H9 (cell line): ENCODE measurements at regions not wholly inside any gene's neighbourhood (a gene's known extent, or its start where the extent isn't known, plus 50 kb on each side); places are given as distances from the start of the nearest gene placed in this dataset.

ENCODE experiments used
- DNase-seq: peaks from one replicate; pipeline ENCODE4 v3.0.0-alpha.2; 2017
- H2AFZ ChIP-seq: one replicate; pipeline ENCODE4 v1.6.1; 2013; ENCODE audit warnings: mild to moderate bottlenecking, low read length, control low read depth, moderate library complexity
- H2AK5ac ChIP-seq: 2 replicates; pipeline ENCODE4 v1.6.1; 2013; ENCODE audit warnings: low read length, control low read depth, mixed read lengths; ENCODE audit not compliant: insufficient read length
- H2BK120ac ChIP-seq: one replicate; pipeline ENCODE4 v1.6.1; 2013; ENCODE audit warnings: low read depth, mild to moderate bottlenecking, low read length, control low read depth, inconsistent platforms; ENCODE audit not compliant: poor library complexity, severe bottlenecking
- H2BK12ac ChIP-seq: 2 replicates; pipeline ENCODE4 v1.6.1; 2013; ENCODE audit warnings: low read length, control low read depth, mixed read lengths, low read depth; ENCODE audit not compliant: insufficient read length
- H2BK15ac ChIP-seq: 2 replicates; pipeline ENCODE4 v1.6.1; 2013; ENCODE audit warnings: low read depth, low read length, control low read depth
- H2BK20ac ChIP-seq: one replicate; pipeline ENCODE4 v1.6.1; 2013; ENCODE audit warnings: low read depth, mild to moderate bottlenecking, low read length, control low read depth, inconsistent platforms; ENCODE audit not compliant: poor library complexity, severe bottlenecking
- H2BK5ac ChIP-seq: 2 replicates; pipeline ENCODE4 v1.6.1; 2013; ENCODE audit warnings: low read length, control low read depth, mixed read lengths; ENCODE audit not compliant: insufficient read length
- H3K14ac ChIP-seq: 2 replicates; pipeline ENCODE4 v1.6.1; 2013; ENCODE audit warnings: low read length, control low read depth; ENCODE audit not compliant: insufficient read depth
- H3K18ac ChIP-seq: 2 replicates; pipeline ENCODE4 v1.6.1; 2013; ENCODE audit warnings: low read depth, mild to moderate bottlenecking, mixed read lengths, low read length, control low read depth; ENCODE audit not compliant: insufficient read length
- H3K23ac ChIP-seq: 2 replicates; pipeline ENCODE4 v1.6.1; 2013; ENCODE audit warnings: low read length, control low read depth, mixed read lengths, low read depth; ENCODE audit not compliant: insufficient read length
- H3K23me2 ChIP-seq: 2 replicates; pipeline ENCODE4 v1.6.1; 2013; ENCODE audit warnings: low read depth, mild to moderate bottlenecking, mixed read lengths, low read length, control low read depth; ENCODE audit not compliant: insufficient read length, poor library complexity, severe bottlenecking
- H3K27ac ChIP-seq: 2 replicates; pipeline ENCODE4 v1.5.1; 2013; ENCODE audit warnings: low read length, control low read depth, mixed read lengths, low read depth; ENCODE audit not compliant: insufficient read length
- H3K27me3 ChIP-seq: 2 replicates; pipeline ENCODE4 v1.6.1; 2013; ENCODE audit warnings: low read length, control low read depth, inconsistent platforms; ENCODE audit not compliant: insufficient read depth
- H3K4ac ChIP-seq: 2 replicates; pipeline ENCODE4 v1.6.1; 2013; ENCODE audit warnings: low read depth, mild to moderate bottlenecking, control low read depth, inconsistent platforms, low read length, moderate library complexity
- H3K4me1 ChIP-seq: 2 replicates; pipeline ENCODE4 v1.6.1; 2013; ENCODE audit warnings: low read length, control low read depth, inconsistent platforms; ENCODE audit not compliant: insufficient read depth
- H3K4me2 ChIP-seq: 2 replicates; pipeline ENCODE4 v1.6.1; 2013; ENCODE audit warnings: low read length, control low read depth, mixed read lengths; ENCODE audit not compliant: insufficient read length, insufficient read depth
- H3K56ac ChIP-seq: 2 replicates; pipeline ENCODE4 v1.6.1; 2013; ENCODE audit warnings: low read depth, mild to moderate bottlenecking, mixed read lengths, low read length, control low read depth; ENCODE audit not compliant: insufficient read length
- H3K79me1 ChIP-seq: 2 replicates; pipeline ENCODE4 v1.6.1; 2013; ENCODE audit warnings: low read depth, mild to moderate bottlenecking, moderate library complexity, low read length, control low read depth, inconsistent platforms; ENCODE audit not compliant: insufficient read depth, poor library complexity, severe bottlenecking
- H3K79me2 ChIP-seq: 2 replicates; pipeline ENCODE4 v1.6.1; 2013; ENCODE audit warnings: low read length, control low read depth, inconsistent platforms; ENCODE audit not compliant: insufficient read depth
- H3K9ac ChIP-seq: 2 replicates; pipeline ENCODE4 v1.6.1; 2013; ENCODE audit warnings: low read length, control low read depth, mixed read lengths; ENCODE audit not compliant: insufficient read length; ENCODE audit errors: extremely low read depth
- H3K9me3 ChIP-seq: one replicate; pipeline ENCODE4 v1.6.1; 2013; ENCODE audit warnings: low read depth, low read length, inconsistent platforms; ENCODE audit not compliant: control insufficient read depth
- H3T11ph ChIP-seq: one replicate; pipeline ENCODE4 v1.6.1; 2013; ENCODE audit warnings: mild to moderate bottlenecking, low read length, control low read depth, inconsistent platforms
- H4K20me1 ChIP-seq: one replicate; pipeline ENCODE4 v1.6.1; 2013; ENCODE audit not compliant: control insufficient read depth, insufficient read length, insufficient read depth
- H4K5ac ChIP-seq: 2 replicates; pipeline ENCODE4 v1.6.1; 2013; ENCODE audit warnings: low read depth, mild to moderate bottlenecking, mixed read lengths, low read length, control low read depth; ENCODE audit not compliant: insufficient read length
- H4K8ac ChIP-seq: replicated peaks from 2 replicates; pipeline ENCODE4 v1.6.1; 2013; ENCODE audit warnings: low read length, control low read depth, mixed read lengths, low read depth; ENCODE audit not compliant: insufficient read length
- H4K91ac ChIP-seq: 2 replicates; pipeline ENCODE4 v1.6.1; 2013; ENCODE audit warnings: low read depth, mild to moderate bottlenecking, moderate library complexity, mixed read lengths, low read length, control low read depth; ENCODE audit not compliant: insufficient read length
- H3K27ac Mint-ChIP-seq, 3 experiments: 2 replicates in 2 of 3; 3 replicates in 1 of 3; pipeline ENCODE4 v1.8.0; 2020 to 2021; ENCODE audit warnings: mixed read lengths in 3 of 3, mild to moderate bottlenecking in 1 of 3, moderate library complexity in 1 of 3
- H3K27me3 Mint-ChIP-seq: 2 replicates; pipeline ENCODE4 v1.8.0; 2021; ENCODE audit warnings: low read depth, mild to moderate bottlenecking, moderate library complexity, mixed read lengths
- H3K36me3 Mint-ChIP-seq, 3 experiments: 2 replicates in 2 of 3; 3 replicates in 1 of 3; pipeline ENCODE4 v1.8.0; 2020 to 2021; ENCODE audit warnings: low read depth in 3 of 3, mixed read lengths in 3 of 3; ENCODE audit not compliant: insufficient read depth in 1 of 3
- H3K4me1 Mint-ChIP-seq, 2 experiments: 2 replicates each; pipeline ENCODE4 v1.8.0; 2020; ENCODE audit warnings: mixed read lengths in 2 of 2
- H3K4me3 Mint-ChIP-seq, 2 experiments: 2 replicates in 1 of 2; 3 replicates in 1 of 2; pipeline ENCODE4 v1.8.0; 2020 to 2021; ENCODE audit warnings: mild to moderate bottlenecking in 2 of 2, mixed read lengths in 2 of 2, moderate library complexity in 1 of 2
- H3K9me3 Mint-ChIP-seq, 2 experiments: 2 replicates in 1 of 2; 3 replicates in 1 of 2; pipeline ENCODE4 v1.8.0; 2020; ENCODE audit warnings: mild to moderate bottlenecking in 2 of 2, mixed read lengths in 2 of 2, moderate library complexity in 1 of 2
- WGBS: extraction: QIAGEN DNeasy Blood & Tissue Kit; methylation state at CpG from one replicate; pipeline ENCODE4 v1.1.7; 2013; ENCODE audit warnings: missing lambda C conversion rate, low lambda C conversion rate, mixed read lengths; ENCODE audit not compliant: insufficient read length; ENCODE audit errors: extremely low coverage; 5-methylcytosine and 5-hydroxymethylcytosine counted together
- TF ChIP-seq, protein P1 (sequence below): fragments of 200-600 bp; sonication (generic); conservative IDR thresholded peaks from 3 replicates; pipeline ENCODE4 v1.8.0; 2021; ENCODE audit warnings: antibody characterized with exemption, mild to moderate bottlenecking

DNA sequence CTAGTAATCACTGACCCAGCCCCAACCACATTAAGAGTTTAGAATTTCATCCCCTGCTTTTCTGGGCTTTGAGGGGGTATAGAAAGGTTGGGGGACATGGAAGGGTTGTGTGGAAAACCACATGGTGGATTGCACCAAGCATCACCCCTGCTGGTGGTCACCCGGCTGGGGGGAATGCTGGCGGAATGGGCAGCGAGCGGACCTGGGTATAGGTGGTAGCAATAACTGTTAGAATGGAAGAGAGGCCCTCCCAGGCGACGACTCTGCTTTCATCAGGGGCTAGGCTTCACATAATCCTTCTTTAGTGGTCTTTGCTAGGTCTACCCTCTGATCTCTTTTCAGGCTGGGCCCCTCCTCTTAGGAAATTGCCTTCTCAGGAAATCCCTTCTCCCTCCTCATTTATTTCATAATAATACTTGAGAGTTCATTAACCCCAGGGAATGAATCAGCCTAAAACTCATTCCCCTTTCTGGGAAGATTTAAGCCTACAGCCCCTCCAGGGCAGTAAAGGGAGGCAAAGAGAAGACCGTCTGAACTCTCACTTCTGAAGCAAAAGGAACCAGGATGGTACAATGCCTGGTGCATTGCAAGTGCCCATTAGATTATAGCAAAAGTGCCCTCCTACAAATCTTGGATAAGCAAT lies 90.7 kb upstream of the LEP start:
- no peak overlapping the region for H3K56ac ChIP-seq
- no peak overlapping the region for H3K14ac ChIP-seq
- no peaks in the 10 kb centered on the region for H3K9me3 Mint-ChIP-seq
- H3K27me3 ChIP-seq = no peaks in the 10 kb centered on the region
- no peak overlapping the region for H3K4me2 ChIP-seq
- TF ChIP-seq, protein P1, sequence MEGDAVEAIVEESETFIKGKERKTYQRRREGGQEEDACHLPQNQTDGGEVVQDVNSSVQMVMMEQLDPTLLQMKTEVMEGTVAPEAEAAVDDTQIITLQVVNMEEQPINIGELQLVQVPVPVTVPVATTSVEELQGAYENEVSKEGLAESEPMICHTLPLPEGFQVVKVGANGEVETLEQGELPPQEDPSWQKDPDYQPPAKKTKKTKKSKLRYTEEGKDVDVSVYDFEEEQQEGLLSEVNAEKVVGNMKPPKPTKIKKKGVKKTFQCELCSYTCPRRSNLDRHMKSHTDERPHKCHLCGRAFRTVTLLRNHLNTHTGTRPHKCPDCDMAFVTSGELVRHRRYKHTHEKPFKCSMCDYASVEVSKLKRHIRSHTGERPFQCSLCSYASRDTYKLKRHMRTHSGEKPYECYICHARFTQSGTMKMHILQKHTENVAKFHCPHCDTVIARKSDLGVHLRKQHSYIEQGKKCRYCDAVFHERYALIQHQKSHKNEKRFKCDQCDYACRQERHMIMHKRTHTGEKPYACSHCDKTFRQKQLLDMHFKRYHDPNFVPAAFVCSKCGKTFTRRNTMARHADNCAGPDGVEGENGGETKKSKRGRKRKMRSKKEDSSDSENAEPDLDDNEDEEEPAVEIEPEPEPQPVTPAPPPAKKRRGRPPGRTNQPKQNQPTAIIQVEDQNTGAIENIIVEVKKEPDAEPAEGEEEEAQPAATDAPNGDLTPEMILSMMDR = no peak
- no peak overlapping the region for H2AFZ ChIP-seq
- H3K9me3 ChIP-seq = no peaks in the 10 kb centered on the region
- H4K91ac ChIP-seq = no peak overlapping the region
- H3K4me3 Mint-ChIP-seq = no peak overlapping the region
- H3K18ac ChIP-seq = no peak overlapping the region
- no peak overlapping the region for H3K23ac ChIP-seq
- H2BK5ac ChIP-seq = no peak overlapping the region
- H3K36me3 Mint-ChIP-seq = no peaks in the 10 kb centered on the region
- peaks cover 15% of the 10 kb centered on the region for H3K4me1 ChIP-seq
- no peaks in the 10 kb centered on the region for H3K79me1 ChIP-seq
- no peak overlapping the region for H4K8ac ChIP-seq
- H3K4me1 Mint-ChIP-seq = peaks cover 15 to 21% of the 10 kb centered on the region in 2 experiments
- no peak overlapping the region for H2BK120ac ChIP-seq
- H3K27ac Mint-ChIP-seq = no peak overlapping the region
- no peak overlapping the region for H3K4ac ChIP-seq
- H3K23me2 ChIP-seq = no peaks in the 10 kb centered on the region
- H4K20me1 ChIP-seq = no peaks in the 10 kb centered on the region
- H2BK15ac ChIP-seq = no peak overlapping the region
- no peak overlapping the region for H3T11ph ChIP-seq
- H3K79me2 ChIP-seq = no peaks in the 10 kb centered on the region
- no CpG with 5 or more reads among the region's 7 CpGs for WGBS
- DNase-seq = no peak
- H3K9ac ChIP-seq = no peak overlapping the region
- H3K27me3 Mint-ChIP-seq = peaks cover 55% of the 10 kb centered on the region
- H2AK5ac ChIP-seq = no peak overlapping the region
- no peak overlapping the region for H4K5ac ChIP-seq
- no peak overlapping the region for H2BK12ac ChIP-seq
- H2BK20ac ChIP-seq = no peak overlapping the region
- no peak overlapping the region for H3K27ac ChIP-seq
